CD4-positive, alpha-beta memory T cell (primary cell): ENCODE measurements at regions not wholly inside any gene's neighbourhood (a gene's known extent, or its start where the extent isn't known, plus 50 kb on each side); places are given as distances from the start of the nearest gene placed in this dataset.

Source experiments
- CTCF ChIA-PET: fragments of 350-600 bp; sonication (Branson Sonifier 250); formaldehyde crosslinking; loops from one replicate; lab custom pipeline; 2021; ENCODE audit warnings: inconsistent platforms; ENCODE audit not compliant: partially characterized antibody; lab: Charles Lee
- POLR2A ChIA-PET: fragments of 350-600 bp; sonication (Branson Sonifier 250); formaldehyde crosslinking; loops from one replicate; lab custom pipeline; 2021; ENCODE audit not compliant: partially characterized antibody; lab: Charles Lee
- DNase-seq, 5 donors: peaks; one replicate each; pipeline versions ENCODE4 v3.0.0 to v3.0.0-alpha.2; 2020 to 2022; ENCODE audit warnings: mixed read lengths in 1 of 5
- H3K27ac ChIP-seq: one replicate; pipeline ENCODE4 v1.7.0; 2013; ENCODE audit warnings: low read depth, low read length
- H3K27me3 ChIP-seq: 2 replicates; pipeline ENCODE4 v1.7.0; 2013; ENCODE audit warnings: mild to moderate bottlenecking, low read length, moderate library complexity; ENCODE audit not compliant: insufficient read depth
- H3K36me3 ChIP-seq: 2 replicates; pipeline ENCODE4 v1.7.0; 2013; ENCODE audit warnings: mild to moderate bottlenecking, low read length, moderate library complexity; ENCODE audit not compliant: insufficient read depth
- H3K4me1 ChIP-seq: 2 replicates; pipeline ENCODE4 v1.7.0; 2013; ENCODE audit warnings: mild to moderate bottlenecking, low read length, moderate library complexity; ENCODE audit not compliant: insufficient read depth
- H3K4me3 ChIP-seq, 2 donors: one replicate each; pipeline ENCODE4 v1.7.0; 2013; ENCODE audit warnings: low read length in 2 of 2, mild to moderate bottlenecking in 1 of 2
- H3K9me3 ChIP-seq, 2 donors: one replicate each; pipeline ENCODE4 v1.7.0; 2013; ENCODE audit warnings: low read length in 2 of 2, control low read depth in 1 of 2; ENCODE audit not compliant: control insufficient read depth in 1 of 2
- H3K27ac Mint-ChIP-seq, 7 donors: one replicate each; pipeline ENCODE4 v1.8.0; 2020 to 2021; ENCODE audit warnings: mixed read lengths in 7 of 7, mild to moderate bottlenecking in 6 of 7, inconsistent platforms in 3 of 7, moderate library complexity in 3 of 7
- H3K27me3 Mint-ChIP-seq, 2 donors: one replicate each; pipeline ENCODE4 v1.8.0; 2020 to 2021; ENCODE audit warnings: mixed read lengths in 2 of 2
- H3K36me3 Mint-ChIP-seq, 2 donors: one replicate each; pipeline ENCODE4 v1.8.0; 2020 to 2021; ENCODE audit warnings: mixed read lengths in 2 of 2, inconsistent platforms in 1 of 2, mild to moderate bottlenecking in 1 of 2
- H3K4me1 Mint-ChIP-seq, 4 donors: one replicate each; pipeline ENCODE4 v1.8.0; 2020 to 2021; ENCODE audit warnings: mixed read lengths in 4 of 4, mild to moderate bottlenecking in 1 of 4
- H3K4me3 Mint-ChIP-seq, 8 donors: one replicate each; pipeline ENCODE4 v1.8.0; 2020 to 2021; ENCODE audit warnings: mixed read lengths in 8 of 8, mild to moderate bottlenecking in 7 of 8, moderate library complexity in 6 of 8, inconsistent platforms in 3 of 8
- H3K9me3 Mint-ChIP-seq, 8 donors: one replicate each; pipeline ENCODE4 v1.8.0; 2020 to 2021; ENCODE audit warnings: mixed read lengths in 8 of 8, mild to moderate bottlenecking in 5 of 8, inconsistent platforms in 3 of 8, moderate library complexity in 1 of 8
- intact Hi-C: fragments of 100-400 bp; cut with micrococcal nuclease; formaldehyde crosslinking; loops from one replicate; pipeline ENCODE4 v1.15.1; 2023

DNA sequence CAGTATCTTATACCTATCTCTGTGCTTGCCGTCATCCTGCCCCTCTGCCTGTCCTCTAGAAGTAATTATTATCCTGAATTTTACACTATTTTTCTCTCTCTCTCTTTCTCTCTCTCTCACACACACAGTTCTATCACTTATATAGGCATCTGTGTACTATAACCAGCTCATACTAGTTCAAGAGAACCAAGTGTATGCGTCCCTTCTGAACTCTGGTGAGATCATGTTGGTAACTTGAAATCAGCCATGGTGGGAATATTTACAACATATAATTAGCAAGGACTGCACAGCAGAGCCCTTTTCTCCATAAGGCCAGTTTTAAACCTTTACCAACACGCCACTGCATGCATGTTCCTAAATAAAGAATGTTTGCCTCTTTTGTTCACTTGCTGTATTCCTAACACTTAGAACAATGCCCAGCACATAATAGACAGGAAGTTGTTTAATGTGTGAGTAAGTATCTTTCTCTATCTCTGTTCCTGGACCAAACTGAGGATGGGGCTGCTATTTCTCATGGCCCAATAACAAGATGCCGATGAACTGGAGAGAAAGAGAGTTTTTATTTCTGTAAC, 51.1 kb upstream of the IL21 start:
- Mint-ChIP-seq H3K9me3 (peaks cover 0 to 3% (median under 1%) of the 10 kb centered on the region in 8 donors), H3K4me1 (peaks cover 22 to 24% (median 24%) of the 10 kb centered on the region in 4 donors), H3K27ac (peak overlapping the region in 1 of 7 donors; percentile 59), H3K4me3 (no peak overlapping the region), H3K36me3 (no peaks in the 10 kb centered on the region), H3K27me3 (peaks cover 0 to 4% of the 10 kb centered on the region in 2 donors)
- Histone ChIP-seq H3K27ac (no peak overlapping the region), H3K9me3 (no peaks in the 10 kb centered on the region), H3K36me3 (no peaks in the 10 kb centered on the region), H3K27me3 (no peaks in the 10 kb centered on the region), H3K4me3 (no peak overlapping the region), H3K4me1 (peaks cover 17% of the 10 kb centered on the region)
- CTCF ChIA-PET, result interaction anchor here (0.8 kb wide), 1 partner anchor 31 kb away, joined by 3 read pairs; no protein-coding TSS in a partner anchor
- intact Hi-C loops, result no loop called here
- POLR2A ChIA-PET, result no interaction called here
- no peak for DNase-seq

DNA sequence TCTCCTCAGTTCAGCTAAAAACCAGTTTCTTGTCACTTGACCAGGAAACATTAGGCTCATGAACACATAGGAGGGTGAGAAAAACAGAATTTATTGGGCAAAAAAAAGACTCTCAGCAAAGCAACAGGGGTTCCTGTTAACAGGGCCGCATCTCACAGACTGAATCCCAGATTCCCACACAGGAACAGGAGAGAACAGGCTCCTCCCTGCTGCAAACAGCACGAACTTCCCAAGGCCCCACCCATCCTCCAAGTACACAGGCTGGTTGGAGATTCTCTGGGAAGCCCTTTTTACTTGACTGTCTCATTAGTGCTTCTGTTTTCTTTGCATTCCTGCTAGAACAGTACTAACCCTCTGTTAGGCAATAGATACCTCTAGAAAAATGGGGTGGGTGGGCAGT, 52.4 kb upstream of the IL21 start:
- H3K4me1 Mint-ChIP-seq, result peaks cover 17 to 20% (median 19%) of the 10 kb centered on the region in 4 donors

DNA sequence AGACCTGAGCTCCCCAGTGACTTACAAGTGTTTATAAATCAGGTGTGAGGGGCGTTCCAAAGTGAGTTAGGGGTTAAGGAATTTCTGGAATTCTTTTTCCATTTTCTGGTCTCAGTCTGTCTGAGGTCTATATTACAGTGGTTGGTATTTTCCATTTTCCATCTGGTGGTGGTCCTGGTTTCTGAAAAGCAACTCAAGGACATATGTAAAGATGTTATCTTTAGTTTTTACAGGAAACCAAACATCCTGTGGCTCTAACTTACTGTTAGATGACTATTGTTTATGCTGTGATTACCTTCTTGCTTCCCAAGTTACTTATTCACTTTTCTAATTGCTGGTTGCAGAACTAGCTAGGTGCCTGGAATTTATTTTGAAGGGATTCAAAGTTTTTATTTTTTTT, 53.5 kb upstream of the IL21 start:
- CTCF ChIA-PET, result no interaction called here
- peaks cover 10 to 20% (median 16%) of the 10 kb centered on the region in 4 donors for H3K4me1 Mint-ChIP-seq
- H3K4me3 Mint-ChIP-seq, result no peak overlapping the region
- H3K27me3 ChIP-seq, result no peaks in the 10 kb centered on the region
- H3K9me3 ChIP-seq, result no peaks in the 10 kb centered on the region
- POLR2A ChIA-PET, result no interaction called here
- no peaks in the 10 kb centered on the region for H3K36me3 Mint-ChIP-seq
- no peak overlapping the region for H3K4me3 ChIP-seq
- no peak overlapping the region for H3K27ac ChIP-seq
- peaks cover 1 to 6% of the 10 kb centered on the region in 2 donors for H3K27me3 Mint-ChIP-seq
- no peak overlapping the region for H3K27ac Mint-ChIP-seq
- peaks cover 12% of the 10 kb centered on the region for H3K4me1 ChIP-seq
- intact Hi-C loops, result no loop called here
- DNase-seq, result no peak
- H3K36me3 ChIP-seq, result no peaks in the 10 kb centered on the region
- peaks cover 0 to 3% (median under 1%) of the 10 kb centered on the region in 8 donors for H3K9me3 Mint-ChIP-seq

More for the DNA sequence above, 52.4 kb upstream of the IL21 start:
- CTCF ChIA-PET, result no interaction called here
- POLR2A ChIA-PET, result no interaction called here
- Histone ChIP-seq H3K4me3 (no peak overlapping the region), H3K36me3 (no peaks in the 10 kb centered on the region), H3K27ac (no peak overlapping the region), H3K9me3 (no peaks in the 10 kb centered on the region), H3K27me3 (no peaks in the 10 kb centered on the region), H3K4me1 (peaks cover 12% of the 10 kb centered on the region)
- DNase-seq, result no peak
- no peak overlapping the region for H3K27ac Mint-ChIP-seq
- peaks cover 0 to 4% of the 10 kb centered on the region in 2 donors for H3K27me3 Mint-ChIP-seq
- H3K36me3 Mint-ChIP-seq, result no peaks in the 10 kb centered on the region
- intact Hi-C loops, result no loop called here
- peaks cover 0 to 3% (median under 1%) of the 10 kb centered on the region in 8 donors for H3K9me3 Mint-ChIP-seq
- no peak overlapping the region for H3K4me3 Mint-ChIP-seq

DNA sequence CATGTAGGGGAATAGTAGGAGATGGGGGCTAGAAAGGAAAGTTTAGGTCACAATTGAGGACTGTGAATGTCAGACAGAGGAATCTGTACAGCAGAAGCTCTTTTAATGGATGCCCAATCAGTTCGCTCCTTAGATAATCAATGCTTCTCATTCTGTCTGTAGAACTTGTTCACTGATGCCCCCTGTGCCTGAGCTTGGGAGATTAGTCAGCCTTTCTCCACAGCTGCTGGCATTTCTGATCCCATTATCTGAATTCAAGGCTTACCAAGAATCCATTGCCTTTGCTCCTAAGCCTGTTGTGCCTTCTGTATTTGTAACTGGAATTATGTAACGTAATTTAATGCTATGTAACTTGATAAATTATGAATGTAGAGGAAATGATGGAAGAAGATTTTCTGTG, 53.2 kb upstream of the BBS12 start:
- Mint-ChIP-seq H3K36me3 (no peaks in the 10 kb centered on the region), H3K9me3 (peaks cover 0 to 27% (median 7%) of the 10 kb centered on the region in 8 donors), H3K4me1 (peaks cover 3 to 9% (median 5%) of the 10 kb centered on the region in 4 donors), H3K27me3 (peaks cover 2 to 6% of the 10 kb centered on the region in 2 donors), H3K4me3 (no peak overlapping the region), H3K27ac (no peak overlapping the region)
- intact Hi-C loops, result no loop called here
- no peaks in the 10 kb centered on the region for H3K9me3 ChIP-seq
- H3K4me3 ChIP-seq, result no peak overlapping the region
- peaks cover 6% of the 10 kb centered on the region for H3K4me1 ChIP-seq
- no peaks in the 10 kb centered on the region for H3K36me3 ChIP-seq
- POLR2A ChIA-PET, result no interaction called here
- CTCF ChIA-PET, result no interaction called here
- no peak overlapping the region for H3K27ac ChIP-seq
- H3K27me3 ChIP-seq, result no peaks in the 10 kb centered on the region
- DNase-seq, result no peak

DNA sequence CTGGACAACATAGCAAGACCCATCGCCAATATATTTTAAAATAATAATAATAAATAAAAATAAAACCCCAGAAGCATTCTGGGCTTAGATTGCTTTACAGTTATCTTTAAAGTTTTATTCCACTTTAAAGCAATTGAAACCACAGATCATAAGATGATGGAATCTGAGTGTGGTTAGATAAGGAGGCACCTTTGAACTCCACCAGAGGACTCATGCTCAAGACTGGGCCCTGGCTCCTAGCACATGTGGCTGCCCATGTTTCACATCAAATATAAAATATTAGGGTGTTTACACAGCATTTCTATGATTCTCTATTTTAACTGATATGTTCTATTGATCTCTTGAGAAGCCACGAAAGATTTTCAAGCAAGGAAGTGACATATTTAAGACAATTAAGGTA, 52.6 kb upstream of the BBS12 start:
- Mint-ChIP-seq H3K27me3 (peaks cover 2 to 6% of the 10 kb centered on the region in 2 donors), H3K27ac (no peak overlapping the region), H3K9me3 (peaks cover 0 to 30% (median 7%) of the 10 kb centered on the region in 8 donors), H3K4me1 (peaks cover 0 to 3% (median 1%) of the 10 kb centered on the region in 4 donors), H3K4me3 (no peak overlapping the region), H3K36me3 (no peaks in the 10 kb centered on the region)
- no peak for DNase-seq
- ChIA-PET CTCF (no interaction called here), POLR2A (no interaction called here)
- Histone ChIP-seq H3K4me1 (no peaks in the 10 kb centered on the region), H3K9me3 (no peaks in the 10 kb centered on the region), H3K27me3 (no peaks in the 10 kb centered on the region), H3K4me3 (no peak overlapping the region), H3K36me3 (no peaks in the 10 kb centered on the region), H3K27ac (no peak overlapping the region)
- intact Hi-C loops, result no loop called here

DNA sequence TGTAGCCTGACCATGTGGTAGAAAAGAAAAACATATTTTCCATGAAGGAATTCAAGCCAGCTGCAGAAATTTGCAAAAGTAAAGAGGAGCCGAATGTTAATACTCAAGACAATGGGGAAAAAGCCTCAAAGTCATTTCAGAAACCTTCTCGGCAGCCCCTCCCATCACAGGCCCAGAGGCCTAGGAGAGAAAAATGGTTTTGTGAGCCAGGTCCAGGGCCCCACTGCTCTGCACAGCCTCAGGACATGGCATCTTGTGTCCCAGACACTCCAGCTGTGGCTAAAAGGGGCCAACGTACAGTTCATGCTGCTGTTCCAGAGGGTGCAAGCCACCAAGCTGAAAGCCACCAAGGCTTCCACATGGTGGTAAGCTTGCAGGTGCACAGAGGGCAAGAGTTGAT, 50.9 kb upstream of the BBS12 start:
- Histone ChIP-seq H3K4me1 (no peaks in the 10 kb centered on the region), H3K27ac (no peak overlapping the region), H3K27me3 (no peaks in the 10 kb centered on the region), H3K9me3 (no peaks in the 10 kb centered on the region), H3K36me3 (no peaks in the 10 kb centered on the region), H3K4me3 (no peak overlapping the region)
- no peaks in the 10 kb centered on the region for H3K4me1 Mint-ChIP-seq
- intact Hi-C loops, result no loop called here
- POLR2A ChIA-PET, result no interaction called here
- no peak for DNase-seq
- no peaks in the 10 kb centered on the region for H3K36me3 Mint-ChIP-seq
- H3K9me3 Mint-ChIP-seq, result peaks cover 0 to 30% (median 6%) of the 10 kb centered on the region in 8 donors
- CTCF ChIA-PET, result no interaction called here
- H3K27ac Mint-ChIP-seq, result no peak overlapping the region
- peaks cover 3 to 4% of the 10 kb centered on the region in 2 donors for H3K27me3 Mint-ChIP-seq
- H3K4me3 Mint-ChIP-seq, result no peak overlapping the region
